ENCODE measurements at regions not wholly inside any gene's neighbourhood (a gene's known extent, or its start where the extent isn't known, plus 50 kb on each side); places are given as distances from the start of the nearest gene placed in this dataset.
"Not testable (repeated sequence)": the region's sequence is repeated elsewhere in the genome, so short reads cannot be mapped to it uniquely, and the experiment has no call there.

DNA sequence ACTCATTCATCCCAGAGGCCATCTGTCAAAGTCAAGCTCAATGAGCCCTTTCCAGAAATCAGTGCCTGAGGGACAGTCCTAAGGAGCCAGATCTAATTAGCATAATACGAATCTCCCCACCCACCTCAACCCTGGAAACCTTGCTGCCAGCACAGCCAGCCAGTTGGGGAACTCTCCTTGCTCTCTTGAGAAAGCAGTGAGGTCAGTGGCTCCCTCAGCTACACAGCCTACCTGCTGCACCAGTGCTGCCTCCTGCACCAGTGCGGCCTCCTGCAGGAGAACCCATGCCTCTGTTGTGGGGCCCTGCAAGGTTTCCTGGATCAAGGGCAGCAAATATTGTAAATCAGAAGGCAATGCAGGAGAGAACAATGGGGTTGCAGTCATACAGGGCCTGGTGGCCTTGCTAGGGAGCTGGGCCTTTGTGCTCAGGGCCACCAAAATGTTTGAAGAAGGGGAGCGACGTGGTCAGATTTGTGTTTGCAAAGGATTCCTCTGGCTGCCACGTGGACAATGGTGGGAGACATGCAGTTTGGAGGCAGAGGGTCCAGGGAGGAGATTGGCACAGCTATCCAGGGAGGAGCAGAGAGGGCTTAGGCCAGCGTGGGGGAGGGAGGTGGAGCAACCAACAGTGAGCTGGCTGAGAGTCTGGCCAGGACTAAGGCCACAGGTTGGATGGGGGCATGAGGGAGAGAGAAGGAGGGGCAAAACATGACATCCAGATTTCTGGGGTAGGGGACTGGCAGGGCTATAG lies 124.3 kb upstream of the MAMLD1 start:
- no peak for DNase-seq (ENCODE audit: low read depth in 2 of 2)

DNA sequence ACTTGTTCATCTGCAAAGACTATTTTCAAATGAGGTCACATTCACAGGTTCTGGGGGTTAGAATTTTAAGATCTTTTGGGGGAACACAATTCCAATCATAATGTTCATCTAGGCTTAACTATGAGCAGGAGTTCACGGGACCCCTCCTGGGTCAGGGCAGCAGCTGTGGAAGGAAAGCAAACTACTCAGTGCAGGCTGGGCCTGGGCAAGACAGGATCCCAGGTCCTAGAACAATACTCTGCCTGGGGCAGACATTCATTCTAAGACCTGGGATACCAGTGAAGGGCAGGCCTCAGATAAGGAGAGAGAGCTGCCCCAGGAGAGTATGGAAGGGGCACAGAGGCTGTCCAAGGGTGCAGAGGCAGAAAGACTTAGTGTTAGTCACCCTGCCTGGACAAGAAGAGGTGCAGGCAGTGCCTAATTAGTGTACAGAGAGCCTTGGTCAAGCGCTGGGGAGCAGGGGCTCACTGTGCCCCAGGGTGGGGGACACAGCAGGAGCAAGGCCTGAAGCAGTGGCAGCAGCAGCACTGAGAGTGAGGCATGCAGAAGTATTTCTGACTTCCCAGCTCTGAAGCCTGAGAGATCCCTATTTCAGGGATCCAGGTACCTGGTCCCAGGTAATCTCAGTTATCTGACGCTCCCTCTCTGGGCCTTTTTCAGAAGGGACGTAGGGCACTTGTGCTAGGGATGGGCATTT lies 123.0 kb upstream of the MAMLD1 start:
- DNase-seq (ENCODE audit: low read depth in 2 of 2) = no peak

DNA sequence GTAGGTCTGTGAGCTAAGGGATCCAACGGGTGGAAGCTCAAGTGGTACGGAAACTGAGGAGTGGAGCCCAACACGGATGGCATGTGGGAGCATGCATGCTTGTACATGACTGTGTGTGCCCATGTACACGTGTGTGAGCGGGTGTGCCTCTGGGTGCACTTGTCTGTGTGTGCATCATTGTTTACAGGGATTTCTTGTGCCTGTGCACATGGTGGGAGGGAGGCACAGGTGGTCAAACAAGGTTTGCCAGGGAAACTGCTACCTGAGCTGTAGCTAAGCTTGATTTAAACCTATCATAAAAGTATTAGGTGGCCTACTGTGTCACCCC lies 122.5 kb upstream of the MAMLD1 start:
- DNase-seq (ENCODE audit: low read depth in 2 of 2) = no peak

DNA sequence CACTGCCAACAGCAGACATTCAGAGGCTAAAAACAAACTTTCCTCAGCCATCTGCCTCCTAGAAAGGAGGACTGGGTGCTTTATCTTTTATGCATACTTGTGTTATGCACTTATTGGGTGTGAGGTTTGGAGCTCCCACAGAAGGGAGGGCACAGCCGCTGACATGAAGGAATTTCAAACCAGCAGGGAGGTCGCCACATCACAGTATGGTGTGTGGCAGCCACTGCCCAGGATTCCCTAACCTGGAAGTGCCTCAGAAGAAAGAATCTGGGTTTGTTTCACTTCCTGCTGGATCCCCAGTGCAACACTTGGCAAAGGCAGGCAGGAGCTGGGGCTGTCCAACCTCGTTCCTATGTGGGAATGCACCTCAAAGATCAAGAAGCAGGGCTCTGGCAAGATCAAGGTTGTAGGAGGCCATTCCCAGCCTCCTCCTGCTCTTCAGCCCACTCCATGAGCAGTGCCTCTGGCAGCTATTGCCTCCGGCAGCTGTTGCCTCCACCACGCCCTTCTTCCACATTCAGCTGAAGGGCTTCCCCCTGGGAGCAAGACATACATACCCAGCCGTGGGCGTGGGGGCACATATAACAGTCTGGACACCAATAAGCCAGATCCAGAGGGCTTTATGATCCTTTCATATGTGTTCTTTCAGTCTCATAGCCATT lies 109.0 kb upstream of the MAMLD1 start:
- no peak for DNase-seq (ENCODE audit: low read depth in 2 of 2)

DNA sequence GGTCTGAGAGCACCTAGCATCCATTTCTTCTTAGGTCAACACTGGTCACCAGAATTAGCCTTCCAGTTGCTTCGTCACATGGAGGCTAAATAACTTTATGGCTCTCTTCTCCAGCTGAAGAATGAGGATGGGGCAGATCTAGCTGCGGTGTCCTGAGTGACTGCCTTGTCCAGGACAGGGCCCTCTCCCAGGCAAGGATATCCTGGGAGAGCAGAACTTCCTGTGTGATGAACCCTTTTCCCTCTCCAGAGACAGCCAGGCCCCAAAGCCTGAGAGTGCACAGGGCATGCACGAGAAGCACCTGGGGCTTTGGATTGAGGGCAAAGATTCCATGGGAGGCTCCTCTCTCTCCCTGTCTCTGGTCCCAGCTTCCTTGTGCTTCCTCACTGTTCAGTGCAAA lies 108.2 kb upstream of the MAMLD1 start:
- DNase-seq (ENCODE audit: low read depth in 2 of 2) = no peak

DNA sequence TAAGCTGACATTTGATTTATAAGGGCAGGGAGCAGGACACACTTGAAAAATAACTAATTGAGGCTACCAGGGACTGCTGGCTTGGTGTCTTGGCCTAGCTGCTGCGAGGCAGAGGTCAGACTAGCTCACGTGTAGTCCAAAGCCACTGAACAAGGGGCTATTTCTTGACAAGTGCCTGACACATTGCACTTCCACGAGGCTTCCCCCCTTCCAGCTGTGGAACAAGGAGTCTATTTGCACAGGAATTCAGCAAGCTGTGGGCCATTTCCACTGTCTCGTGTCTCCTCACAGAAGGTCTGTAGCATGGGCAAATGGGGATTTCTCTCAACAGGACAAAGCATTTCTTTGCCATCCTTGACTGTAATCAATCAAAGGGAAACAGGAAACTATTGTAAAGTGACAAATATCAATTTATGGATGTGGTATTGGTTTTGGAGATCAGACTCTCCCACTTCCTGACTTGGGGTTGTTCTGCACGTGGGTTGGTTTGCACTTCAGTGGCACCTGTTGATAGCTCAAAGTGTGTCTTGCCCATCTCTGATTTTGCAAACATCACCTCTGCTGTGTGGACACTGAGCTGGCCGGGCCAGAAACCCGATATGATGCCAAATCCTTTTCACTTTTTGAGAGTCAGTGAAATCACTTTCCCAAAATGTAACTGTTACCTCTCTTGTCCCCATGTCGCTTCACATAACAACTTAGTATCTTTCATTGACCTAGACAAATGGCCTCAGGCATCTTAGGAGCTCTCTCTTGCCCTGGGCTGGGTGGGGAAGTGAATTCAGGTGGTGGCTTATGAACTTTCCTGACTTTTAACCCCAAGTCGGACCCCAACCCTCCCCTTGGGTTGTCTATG lies 107.4 kb upstream of the MAMLD1 start:
- no peak for DNase-seq (ENCODE audit: low read depth in 2 of 2)

DNA sequence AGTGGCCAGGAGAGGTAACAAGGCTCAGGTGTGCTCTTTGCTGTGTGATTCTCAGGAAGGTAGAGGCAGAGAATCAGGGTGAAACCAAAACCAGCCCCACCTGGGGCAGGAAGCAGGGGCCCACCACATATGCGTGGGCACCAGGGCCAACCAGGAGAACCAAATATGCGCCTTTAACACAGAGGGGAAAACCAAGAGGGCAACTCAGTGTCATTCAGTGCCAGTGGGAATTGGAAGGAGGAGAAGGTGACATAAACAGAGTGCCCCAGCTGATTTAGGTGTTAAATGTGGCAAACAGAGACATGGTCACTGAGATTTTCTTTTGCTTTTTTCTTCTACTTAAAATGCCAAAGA lies 106.8 kb upstream of the MAMLD1 start:
- no peak for DNase-seq (ENCODE audit: low read depth in 2 of 2)

DNA sequence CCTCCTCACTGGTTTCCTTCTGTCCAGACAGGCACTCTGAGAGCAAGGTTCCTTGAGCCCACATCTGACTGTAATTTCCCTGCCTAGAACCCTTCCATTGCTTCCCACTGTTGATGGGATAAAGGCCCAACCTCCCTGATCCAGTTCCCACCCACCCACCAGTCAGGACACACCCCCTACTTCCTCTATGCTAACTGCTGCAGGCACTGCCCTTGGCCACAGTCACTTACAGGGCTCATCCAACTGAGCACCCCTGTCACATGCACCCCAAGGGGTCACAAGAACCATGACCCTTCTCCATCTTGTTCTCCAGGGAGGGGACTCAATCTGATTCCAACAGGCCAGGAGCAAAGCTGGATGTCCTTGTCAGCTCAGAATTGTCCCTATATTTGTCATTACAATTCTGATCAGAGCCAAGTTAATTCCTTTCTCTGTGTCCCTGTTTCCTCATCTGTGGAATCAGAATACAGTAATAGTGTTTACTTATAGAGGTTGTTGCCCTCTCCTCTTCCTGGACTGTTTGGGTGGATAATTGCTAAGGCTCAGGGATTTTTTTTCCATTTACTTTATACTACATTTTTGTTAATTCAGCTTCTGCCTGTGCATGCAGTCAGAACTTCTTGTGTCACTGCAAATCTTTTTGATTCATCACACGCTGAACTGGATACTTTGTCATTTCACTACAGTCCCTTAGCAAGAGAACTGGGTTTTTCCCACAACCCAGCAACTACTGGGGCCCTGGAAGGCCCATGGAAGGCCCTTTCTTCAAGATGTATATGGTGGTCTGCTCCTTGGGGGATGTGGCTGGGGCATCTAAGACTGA lies 105.6 kb upstream of the MAMLD1 start:
- no peak for DNase-seq (ENCODE audit: low read depth in 2 of 2)

DNA sequence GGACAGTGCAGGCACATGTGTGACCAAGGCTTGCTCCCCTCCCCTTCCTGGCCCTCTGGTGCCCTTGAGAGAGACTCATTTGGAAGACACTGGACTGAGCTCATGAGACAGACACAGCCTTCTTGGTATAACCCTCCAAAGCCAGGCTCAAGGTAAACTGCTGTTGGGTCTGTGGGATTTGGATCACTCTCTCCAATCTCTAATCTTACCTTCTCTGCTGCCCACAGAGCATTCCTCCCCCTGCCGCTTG lies 105.0 kb upstream of the MAMLD1 start:
- DNase-seq (ENCODE audit: low read depth in 2 of 2) = no peak

DNA sequence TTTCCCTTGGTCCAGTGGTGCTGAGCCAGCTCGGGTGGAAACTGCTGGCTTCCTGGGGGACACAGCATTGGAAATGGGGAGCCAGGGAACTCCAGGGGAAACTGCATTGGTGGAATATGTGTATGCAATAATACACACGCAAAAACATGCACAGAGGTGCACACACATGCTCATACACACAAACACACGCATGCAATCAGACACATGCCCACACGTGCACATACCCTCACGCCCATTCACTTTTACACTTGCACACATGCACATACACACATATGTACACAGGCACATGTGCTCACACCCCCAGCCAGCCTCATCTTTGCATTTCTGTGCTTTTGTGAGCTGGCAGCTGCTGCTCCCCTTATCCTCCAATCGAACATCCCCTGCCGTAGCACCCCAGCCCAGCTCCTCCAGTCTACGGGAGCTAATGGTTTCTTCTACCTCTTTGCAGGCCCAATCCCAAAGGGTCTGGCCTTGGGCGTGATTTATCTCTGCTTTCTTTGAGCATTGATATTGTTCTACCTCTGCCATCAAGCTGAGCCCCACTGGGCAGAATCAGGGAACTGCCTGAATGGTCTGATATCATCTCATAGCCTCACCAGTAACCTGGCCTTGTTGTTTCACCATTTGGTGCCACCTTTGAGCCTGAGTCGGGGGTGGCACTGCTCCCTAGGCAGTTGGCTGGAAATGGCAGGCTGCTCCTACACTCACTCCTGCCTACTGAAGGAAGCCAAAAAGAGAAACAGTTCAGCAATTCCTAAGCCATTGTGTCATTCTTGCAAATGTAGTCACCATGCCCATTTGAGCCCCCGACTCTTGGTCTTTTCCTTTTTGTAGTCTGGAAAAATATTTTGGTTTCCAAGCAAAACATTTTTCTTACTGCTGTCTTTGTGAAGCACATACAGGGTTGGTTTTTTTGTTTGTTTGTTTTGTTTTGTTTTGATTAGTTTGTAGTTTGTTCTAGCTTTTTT lies 104.4 kb upstream of the MAMLD1 start:
- DNase-seq (ENCODE audit: low read depth in 2 of 2) = no peak

DNA sequence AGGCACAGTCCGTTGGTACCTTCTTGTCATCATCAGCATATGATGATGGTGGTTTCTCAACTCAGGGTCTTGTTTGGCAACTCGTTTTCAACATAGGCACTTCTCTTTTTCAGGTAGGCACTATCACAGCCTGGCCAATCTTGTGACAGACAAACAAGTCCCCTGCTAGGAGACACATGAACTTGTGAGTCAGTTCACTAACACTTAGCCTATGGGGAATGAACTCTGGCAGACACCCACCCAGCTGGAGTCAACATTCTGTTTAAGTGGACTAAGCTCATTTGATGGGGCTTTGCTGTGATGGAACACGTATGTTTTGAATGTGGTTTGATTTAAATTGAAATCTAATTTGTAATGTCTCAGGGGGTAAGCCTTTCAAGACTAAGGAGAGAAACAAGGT lies 100.7 kb upstream of the MAMLD1 start:
- no peak for DNase-seq (ENCODE audit: low read depth in 2 of 2)

DNA sequence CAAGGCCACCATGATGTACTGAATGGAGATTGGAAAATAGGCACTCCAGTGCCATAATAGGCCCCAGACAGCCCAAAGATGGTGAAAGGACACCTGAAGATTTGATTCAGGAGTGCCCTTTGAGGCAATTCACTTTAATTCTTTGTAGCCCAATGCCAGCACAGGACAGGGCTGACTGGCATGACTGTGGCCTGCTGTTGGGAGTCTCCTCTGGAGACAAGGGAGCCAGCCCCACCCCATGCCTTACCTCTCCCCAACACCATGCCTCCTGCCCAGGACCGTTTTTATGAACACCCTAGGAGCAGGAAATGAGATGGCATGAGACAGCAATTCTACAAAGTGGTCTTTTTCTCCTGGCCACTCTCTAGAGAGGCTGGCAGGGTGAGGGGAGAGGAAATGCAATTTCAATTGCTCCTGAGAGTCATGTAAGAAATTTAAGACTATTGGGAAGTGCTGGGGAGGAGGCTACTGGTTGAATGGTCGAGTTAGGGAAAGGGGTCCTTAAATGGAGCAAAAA lies 94.2 kb upstream of the MAMLD1 start:
- DNase-seq (ENCODE audit: low read depth in 2 of 2) = no peak

DNA sequence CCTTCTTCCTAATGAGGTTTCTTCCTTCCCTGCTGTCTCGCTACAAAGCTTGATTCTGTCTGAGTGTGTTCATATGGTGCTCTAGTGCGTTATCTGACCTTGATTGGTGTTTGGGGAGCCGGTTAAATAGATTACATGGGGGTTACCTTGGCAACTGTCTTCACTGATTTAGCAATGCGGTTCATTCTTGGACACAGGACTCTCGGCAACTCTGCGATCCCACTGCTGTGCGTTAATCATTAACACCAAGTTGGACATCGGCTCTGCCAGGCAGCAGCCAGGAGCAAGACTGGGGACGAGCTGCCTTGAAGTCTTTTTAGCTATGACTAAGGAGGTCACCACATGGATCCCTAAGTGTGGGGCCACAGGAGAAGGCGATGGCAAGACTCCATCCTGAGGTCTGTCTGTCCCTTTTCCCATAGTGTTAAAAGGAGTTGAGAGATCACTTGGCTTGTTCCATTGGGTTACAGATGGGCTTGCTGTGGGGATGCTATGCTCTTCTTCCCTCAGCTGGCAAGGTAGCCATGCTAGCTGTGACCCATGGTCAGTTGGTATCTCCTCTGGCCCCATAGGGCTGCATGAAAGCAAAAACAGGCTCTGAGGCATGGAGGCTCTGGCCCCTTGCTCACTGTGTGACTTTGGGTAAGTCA lies 93.4 kb upstream of the MAMLD1 start:
- no peak for DNase-seq (ENCODE audit: low read depth in 2 of 2)

DNA sequence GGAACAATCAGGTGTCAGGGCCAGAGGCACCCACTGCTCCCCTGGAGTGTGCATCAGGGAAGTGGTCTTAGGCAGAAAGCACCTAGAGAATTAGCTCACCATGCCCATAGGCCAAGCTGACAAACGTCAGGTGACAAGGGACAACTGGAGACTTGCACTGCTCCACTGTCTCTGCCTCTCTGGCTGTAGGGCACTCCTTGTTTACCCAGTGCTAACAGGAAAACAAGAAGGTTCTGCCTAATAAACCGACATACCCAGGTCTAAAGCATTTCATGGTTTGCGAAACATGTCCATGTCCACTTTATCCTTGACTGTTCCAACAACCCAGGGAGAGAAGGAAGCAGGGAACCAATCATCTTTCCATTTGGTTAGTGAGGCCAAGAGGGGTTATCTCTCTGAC lies 92.5 kb upstream of the MAMLD1 start:
- DNase-seq (ENCODE audit: low read depth in 2 of 2) = no peak

DNA sequence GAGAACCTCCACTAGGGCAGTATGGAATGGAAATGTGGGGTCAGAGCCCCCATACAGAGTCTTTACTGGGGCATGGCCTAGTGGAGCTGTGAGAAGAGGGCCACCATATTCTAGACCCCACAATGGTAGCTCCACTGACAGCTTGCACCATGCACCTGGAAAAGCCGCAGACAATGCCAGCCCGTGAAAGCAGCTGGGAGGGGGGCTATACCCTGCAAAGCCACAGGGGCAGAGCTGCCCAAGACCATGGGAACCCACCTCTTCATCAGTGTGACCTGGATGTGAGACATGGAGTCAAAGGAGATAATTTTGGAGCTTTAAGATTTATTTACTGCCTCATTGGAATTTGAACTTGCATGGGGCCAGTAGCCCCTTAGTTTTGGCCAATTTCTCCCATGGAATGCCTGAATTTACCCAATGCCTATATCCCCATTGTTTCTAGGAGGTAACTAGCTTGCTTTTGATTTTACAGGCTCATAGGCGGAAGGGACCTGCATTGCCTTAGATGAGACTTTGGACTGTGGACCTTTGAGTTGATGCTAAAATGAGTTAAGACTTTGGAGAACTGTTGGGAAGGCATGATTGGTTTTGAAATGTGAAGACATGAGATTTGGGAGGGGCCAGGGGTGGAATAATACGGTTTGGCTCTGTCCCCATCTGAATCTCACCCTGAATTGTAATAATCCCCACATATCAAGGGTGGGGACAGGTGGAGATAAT lies 89.4 kb upstream of the MAMLD1 start:
- DNase-seq (ENCODE audit: low read depth in 2 of 2) = not testable (repeated sequence)

DNA sequence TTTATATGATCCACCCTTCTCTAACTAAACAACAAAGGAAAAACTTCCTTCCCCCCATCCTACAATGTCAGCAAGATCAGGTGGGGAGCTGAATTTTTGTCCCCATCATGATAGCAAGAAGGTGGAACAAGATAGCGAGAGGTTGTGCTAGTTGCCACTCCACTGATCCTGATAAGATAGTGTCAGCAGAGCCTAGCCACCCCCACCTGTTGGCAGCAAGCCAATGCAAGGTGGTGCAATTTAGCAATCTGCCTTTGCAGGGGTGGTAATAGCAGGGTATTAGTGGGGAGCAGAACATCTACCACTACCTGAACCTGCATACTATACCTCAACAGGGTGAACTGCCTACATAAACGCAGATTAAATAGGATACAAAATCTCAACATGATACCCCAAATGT lies 80.2 kb upstream of the MAMLD1 start:
- DNase-seq (ENCODE audit: low read depth in 2 of 2) = no peak

DNA sequence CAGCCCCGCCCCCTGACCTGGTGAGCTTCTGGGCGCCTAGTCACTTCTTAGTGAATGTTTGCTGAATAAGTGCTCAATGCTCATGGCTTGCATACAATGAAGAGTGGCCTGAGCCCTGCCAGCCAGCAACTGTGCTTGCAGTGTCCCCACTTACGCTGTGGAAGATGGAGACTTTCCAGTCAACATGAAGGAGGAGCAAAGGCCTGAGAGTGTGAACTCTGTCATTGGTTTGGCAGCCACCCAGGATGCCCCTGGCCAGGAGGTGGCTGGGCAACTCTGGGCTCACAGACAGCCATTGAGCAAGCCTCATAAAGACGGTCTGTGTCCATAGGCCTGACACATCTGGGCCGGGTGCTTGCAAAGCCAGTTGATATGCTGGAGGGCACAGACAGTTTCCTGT lies 72.1 kb upstream of the MAMLD1 start:
- no peak for DNase-seq (ENCODE audit: low read depth in 2 of 2)

DNA sequence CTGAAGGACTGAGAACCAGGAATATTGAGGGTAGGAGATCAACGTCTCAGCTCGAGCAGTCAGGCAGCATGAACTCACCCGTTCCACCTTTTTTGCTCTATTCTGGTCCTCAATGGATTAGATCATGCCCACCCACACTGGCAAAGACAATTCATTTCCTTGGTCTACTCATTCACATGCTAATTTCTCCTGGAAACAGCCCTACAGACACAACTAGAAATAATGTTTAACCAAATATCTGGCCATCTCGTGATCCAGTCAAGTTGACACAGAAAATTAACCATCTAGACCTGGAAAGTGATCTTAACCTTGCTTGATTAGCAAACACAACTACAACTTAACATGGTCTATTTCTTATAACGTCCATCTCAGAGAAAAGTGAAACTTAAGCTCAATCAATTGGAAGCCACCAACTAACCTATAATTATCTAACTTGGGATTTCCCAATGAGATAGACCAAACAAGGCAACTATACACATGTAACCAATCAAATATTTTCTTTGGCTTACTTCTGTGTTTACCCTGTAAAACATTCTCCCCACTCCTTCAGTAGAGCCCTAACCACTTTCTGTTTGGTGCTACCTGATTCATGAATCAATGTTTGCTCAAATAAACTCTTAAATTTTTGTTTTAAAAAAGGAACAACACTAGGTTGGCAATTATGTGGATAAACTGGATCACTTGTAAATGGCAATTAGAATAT lies 69.7 kb upstream of the MAMLD1 start:
- no peak for DNase-seq (ENCODE audit: low read depth in 2 of 2)

Measured in stimulated activated CD4-positive, alpha-beta T cell treated with anti-CD3 and anti-CD28 coated beads, Interleukin-4, amount 100 ng/mL, for 48 hours (primary cell).